NCI-H128 (cell line): ENCODE measurements at regions not wholly inside any gene's neighbourhood (a gene's known extent, or its start where the extent isn't known, plus 50 kb on each side); places are given as distances from the start of the nearest gene placed in this dataset.
"Not testable (repeated sequence)": the region's sequence is repeated elsewhere in the genome, so short reads cannot be mapped to it uniquely, and the experiment has no call there.

Source experiments
- DNase-seq: peaks from one replicate; lab custom pipeline; 2025; ENCODE audit not compliant: unreplicated experiment; lab: John Stamatoyannopoulos, UW

GRCh38 chr3:174538151-174538550, 321.0 kb upstream of the NAALADL2 start:
- DNase-seq = no peak

- no peak for DNase-seq
These were observed 318.8 kb upstream of the NAALADL2 start for GRCh38 chr3:174540116-174540908.

GRCh38 chr3:174541708-174542315, 317.3 kb upstream of the NAALADL2 start:
- no peak for DNase-seq

- DNase-seq = no peak
These were observed 311.2 kb upstream of the NAALADL2 start for GRCh38 chr3:174547801-174548435.

- DNase-seq = no peak
These were observed 310.1 kb upstream of the NAALADL2 start for GRCh38 chr3:174548841-174549623.

GRCh38 chr3:174581558-174581957, 277.6 kb upstream of the NAALADL2 start:
- no peak for DNase-seq

GRCh38 chr3:174583396-174583795, 275.7 kb upstream of the NAALADL2 start:
- DNase-seq = no peak

GRCh38 chr3:174587137-174587536, 272.0 kb upstream of the NAALADL2 start:
- not testable (repeated sequence) for DNase-seq

- no peak for DNase-seq
These were observed 262.6 kb upstream of the NAALADL2 start for GRCh38 chr3:174596447-174596982.

- no peak for DNase-seq
These were observed 260.2 kb upstream of the NAALADL2 start for GRCh38 chr3:174598885-174599439.

GRCh38 chr3:174613173-174613572, 246.0 kb upstream of the NAALADL2 start:
- no peak for DNase-seq

GRCh38 chr3:174614036-174614435, 245.1 kb upstream of the NAALADL2 start:
- peak; percentile 17 for DNase-seq

- DNase-seq = no peak
These were observed 240.6 kb upstream of the NAALADL2 start for GRCh38 chr3:174618368-174619080.

GRCh38 chr3:174619239-174619638, 239.9 kb upstream of the NAALADL2 start:
- DNase-seq = no peak

- no peak for DNase-seq
These were observed 239.0 kb upstream of the NAALADL2 start for GRCh38 chr3:174620138-174620537.

- no peak for DNase-seq
These were observed 238.2 kb upstream of the NAALADL2 start for GRCh38 chr3:174620855-174621472.

GRCh38 chr3:174633342-174633741, 225.8 kb upstream of the NAALADL2 start:
- no peak for DNase-seq

GRCh38 chr3:174636451-174636850, 222.7 kb upstream of the NAALADL2 start:
- no peak for DNase-seq

GRCh38 chr3:174639406-174639805, 219.7 kb upstream of the NAALADL2 start:
- DNase-seq = no peak

GRCh38 chr3:174639970-174640369, 219.2 kb upstream of the NAALADL2 start:
- no peak for DNase-seq
